CD4-positive, alpha-beta T cell treated with Interleukin-12 subunit alpha and Interleukin-12 subunit beta, for 1 hour (primary cell): ENCODE measurements at regions not wholly inside any gene's neighbourhood (a gene's known extent, or its start where the extent isn't known, plus 50 kb on each side); places are given as distances from the start of the nearest gene placed in this dataset.
"Not testable (repeated sequence)": the region's sequence is repeated elsewhere in the genome, so short reads cannot be mapped to it uniquely, and the experiment has no call there.

ENCODE experiments used
- DNase-seq: peaks from one replicate; pipeline ENCODE4 v3.0.0-alpha.2; 2020

DNA sequence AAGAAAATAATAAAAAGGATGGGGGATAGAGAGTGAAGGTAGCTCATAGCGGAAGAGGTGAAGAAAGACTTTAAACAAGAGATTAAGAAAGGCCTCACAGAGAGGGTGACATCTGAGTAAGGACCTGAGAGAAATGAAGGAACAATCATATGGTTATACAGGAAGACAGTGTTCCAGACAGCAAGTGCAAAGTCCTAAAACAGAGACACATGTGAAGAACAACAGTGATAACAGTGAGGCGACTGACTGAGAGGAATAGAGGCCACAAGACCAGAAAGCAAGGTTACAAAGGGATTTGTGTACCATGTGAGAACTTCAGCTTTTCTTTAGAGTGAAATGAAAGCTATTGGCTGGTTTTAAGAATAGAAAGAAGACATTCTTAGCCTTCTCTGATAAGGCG is 141.6 kb upstream of the PALMD start:
- no peak for DNase-seq

- no peak for DNase-seq
Observed at GRCh38 chr1:99506631-99507030, 139.3 kb upstream of the PALMD start.

DNA sequence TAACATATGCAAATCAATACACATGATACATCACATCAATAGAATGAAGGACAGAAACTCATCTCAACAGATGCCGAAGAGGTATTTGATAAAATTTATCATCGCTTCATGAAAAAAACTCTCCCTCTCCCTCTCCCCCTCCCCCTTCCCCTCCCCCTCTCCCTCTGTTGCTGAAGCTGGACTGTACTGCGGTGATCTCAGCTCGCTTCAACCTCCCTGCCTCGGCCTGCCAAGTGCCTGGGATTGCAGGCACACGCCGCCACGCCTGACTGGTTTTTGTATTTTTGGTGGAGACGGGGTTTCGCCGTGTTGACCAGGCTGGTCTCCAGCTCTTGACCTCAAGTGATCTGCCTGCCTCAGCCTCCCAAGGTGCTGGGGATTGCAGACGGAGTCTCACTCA is 138.5 kb upstream of the PALMD start:
- not testable (repeated sequence) for DNase-seq

DNA sequence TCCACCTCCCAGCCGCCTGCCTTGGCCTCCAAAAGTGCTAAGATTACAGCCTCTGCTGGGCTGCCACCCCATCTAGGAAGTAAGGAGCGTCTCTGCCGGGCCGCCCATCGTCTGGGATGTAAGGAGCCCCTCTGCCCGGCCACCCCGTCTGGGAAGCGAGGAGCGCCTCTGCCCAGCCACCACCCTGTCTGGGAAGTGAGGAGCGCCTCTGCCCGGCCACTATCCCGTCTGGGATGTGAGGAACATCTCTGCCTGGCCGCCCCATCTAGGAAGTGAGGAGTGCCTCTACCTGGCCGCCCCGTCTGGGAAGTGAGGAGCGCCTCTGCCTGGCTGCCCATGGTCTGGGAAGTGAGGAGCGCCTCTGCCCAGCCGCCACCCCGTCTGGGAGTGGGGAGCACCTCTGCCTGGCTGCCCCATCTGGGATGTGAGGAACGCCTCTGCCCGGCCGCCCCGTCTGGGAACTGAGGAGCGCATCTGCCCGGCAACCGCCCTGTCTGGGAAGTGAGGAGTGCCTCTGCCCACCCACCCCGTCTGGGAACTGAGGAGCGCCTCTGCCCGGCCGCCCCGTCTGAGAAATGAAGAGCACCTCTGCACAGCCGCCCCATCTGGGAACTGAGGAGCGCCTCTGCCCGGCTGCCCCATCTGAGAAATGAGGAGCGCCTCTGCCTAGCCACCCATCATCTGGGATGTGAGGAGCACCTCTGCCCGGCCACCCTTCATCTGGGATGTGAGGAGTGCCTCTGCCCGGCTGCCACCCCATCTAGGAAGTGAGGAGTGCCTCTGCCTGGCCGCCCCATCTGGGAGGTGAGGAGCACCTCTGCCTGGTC is 137.8 kb upstream of the PALMD start:
- DNase-seq: no peak

GRCh38 chr1:99508733-99509445 is 137.0 kb upstream of the PALMD start:
- not testable (repeated sequence) for DNase-seq

DNA sequence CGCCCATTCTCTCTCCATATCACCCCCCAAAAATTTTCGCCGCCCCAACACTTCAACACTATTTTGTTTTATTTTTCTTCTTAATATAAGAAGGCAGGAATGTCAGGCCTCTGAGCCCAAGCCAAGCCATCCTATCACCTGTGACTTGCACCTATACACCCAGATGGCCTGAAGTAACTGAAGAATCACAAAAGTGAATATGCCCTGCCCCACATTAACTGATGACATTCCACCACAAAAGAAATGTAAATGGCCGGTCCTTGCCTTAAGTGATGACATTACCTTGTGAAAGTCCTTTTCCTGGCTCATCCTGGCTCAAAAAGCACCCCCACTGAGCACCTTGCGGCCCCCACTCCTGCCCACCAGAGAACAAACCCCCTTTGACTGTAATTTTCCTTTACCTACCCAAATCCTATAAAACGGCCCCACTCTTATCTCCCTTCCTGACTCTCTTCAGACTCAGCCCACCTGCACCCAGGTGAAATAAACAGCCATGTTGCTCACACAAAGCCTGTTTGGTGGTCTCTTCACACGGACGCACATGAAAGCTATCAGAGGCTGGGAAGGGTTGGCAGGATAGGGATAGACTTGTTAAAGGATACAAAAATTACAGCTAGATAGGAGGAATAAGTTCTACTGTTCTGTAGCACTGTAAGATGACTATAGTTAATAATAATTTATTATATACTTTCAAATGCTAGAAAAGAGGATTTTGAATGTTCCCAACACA is 130.9 kb upstream of the PALMD start:
- DNase-seq: not testable (repeated sequence)

GRCh38 chr1:99516141-99516540 is 129.8 kb upstream of the PALMD start:
- DNase-seq: no peak

DNA sequence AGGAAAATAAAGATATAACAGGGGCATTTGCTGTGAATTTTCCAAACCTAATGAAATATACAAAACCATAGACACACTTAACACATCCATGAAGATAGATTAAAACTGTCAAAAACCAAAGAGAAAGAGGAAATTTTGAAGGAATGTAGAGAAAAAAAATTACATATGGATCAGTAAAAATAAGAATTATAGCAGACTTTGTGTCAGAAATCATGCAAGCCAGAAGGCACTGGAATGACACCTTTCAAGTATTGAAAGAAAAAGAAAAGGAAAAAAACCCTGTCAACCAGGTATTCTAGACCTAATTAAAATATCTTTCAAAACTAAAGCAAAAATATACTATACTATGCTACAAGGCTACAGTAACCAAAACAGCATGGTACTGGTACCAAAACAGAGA is 125.8 kb upstream of the PALMD start:
- no peak for DNase-seq

DNA sequence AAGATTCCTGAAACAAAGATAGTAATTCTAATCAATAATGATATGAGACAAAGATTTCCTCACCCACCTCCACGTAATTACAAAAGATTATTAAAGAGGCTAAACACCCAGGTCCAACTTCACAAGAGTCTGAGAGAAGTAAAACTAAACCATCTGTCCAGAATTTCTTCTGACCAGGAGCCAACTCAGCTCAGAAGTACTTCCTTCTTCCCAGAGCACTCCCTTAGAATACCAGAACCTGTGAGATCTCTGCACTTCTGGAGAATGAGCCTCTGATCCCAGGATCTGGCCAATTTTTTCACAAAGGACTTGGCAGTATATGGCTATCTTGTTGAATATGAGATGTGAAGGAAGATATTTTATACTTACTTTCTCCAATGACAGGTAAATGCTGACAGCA is 120.6 kb upstream of the PALMD start:
- no peak for DNase-seq

DNA sequence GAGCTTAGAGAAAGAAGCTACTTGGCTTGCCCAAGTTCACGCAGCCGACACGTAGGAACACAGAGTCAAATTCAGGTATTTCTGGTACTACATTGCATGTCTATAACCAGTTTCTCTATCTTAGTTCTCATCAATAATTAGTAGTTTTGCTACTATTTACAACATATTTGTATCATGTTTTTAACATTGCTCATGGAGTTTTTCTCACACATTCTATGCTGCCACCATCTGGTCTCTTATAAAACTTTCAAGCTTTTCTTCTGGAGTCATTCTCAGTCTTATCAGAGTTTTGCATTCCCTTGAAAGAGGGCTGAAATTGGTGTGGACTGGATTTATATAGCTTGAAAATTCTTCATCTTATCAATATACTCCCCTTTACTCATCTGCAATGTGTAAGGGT is 118.8 kb upstream of the PALMD start:
- DNase-seq: no peak

DNA sequence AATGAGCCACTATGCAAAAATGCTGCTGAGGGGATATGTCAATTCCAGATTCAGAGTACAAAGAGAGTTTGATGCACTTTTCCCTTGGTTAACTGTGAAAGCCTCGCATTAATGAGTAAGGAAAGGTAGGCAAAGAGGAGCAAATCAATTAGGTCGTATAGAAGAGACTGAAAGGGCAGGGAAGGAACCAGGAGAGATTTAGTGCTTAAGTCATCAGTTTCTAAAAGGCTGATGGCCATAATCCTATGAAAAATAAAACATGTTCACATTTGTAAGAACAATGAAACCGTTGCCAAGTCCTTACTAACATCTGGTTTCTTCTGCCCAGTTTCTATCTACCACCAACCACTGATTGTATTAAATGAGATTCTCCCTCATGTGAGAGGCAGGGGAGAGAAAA is 118.4 kb upstream of the PALMD start:
- no peak for DNase-seq

DNA sequence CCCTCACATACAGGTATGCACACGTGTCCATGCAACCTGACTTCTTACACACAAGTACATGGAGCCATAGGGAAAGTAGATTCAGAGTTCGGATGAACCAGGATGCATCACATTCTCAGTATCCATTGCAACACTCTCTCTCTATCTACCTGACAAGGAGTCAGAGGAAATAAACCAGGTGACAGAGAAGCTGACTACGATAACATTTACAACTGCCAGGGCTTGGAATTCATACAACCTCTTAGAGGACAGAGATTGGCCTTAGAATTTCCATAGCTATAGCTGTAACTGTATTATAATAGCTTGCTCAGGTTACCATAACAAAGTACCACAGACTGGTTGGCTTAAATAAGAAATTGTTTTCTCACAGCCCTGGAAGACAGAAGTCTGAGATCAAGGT is 116.9 kb upstream of the PALMD start:
- no peak for DNase-seq

DNA sequence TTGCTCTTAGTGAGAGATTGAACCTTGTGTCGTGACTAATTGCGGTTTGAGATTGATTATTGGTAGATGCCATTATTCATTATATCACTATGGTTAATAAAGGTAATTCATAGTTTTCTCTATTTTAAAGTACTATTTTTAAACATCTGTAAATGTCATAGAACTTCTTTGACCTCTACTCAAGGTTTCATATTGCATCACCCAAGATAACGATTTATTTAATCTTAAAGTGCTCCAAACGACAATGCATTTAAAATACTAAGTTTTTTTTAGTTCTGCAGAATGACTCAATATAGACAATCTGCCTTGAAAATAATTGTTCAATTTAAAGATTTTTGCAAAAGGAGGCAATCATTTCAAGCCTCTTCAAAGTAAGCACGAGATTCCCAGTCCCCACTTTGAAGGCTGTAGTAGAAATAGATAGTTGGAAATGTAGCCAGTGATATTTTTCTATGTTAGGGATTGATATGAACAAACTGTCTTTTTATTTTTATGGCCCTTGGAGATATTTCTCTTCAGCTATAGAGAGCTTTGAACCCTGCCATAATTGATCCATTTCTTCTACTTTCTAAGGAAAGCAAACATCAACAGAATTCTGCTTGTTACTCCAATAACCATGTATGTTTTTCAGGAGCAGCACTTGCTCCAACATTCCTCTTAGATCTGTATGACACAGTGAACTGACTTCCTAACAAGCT is 114.2 kb upstream of the PALMD start:
- DNase-seq: no peak

GRCh38 chr1:99532276-99532580 is 113.7 kb upstream of the PALMD start:
- no peak for DNase-seq

GRCh38 chr1:99533909-99534637 is 111.8 kb upstream of the PALMD start:
- DNase-seq: no peak

DNA sequence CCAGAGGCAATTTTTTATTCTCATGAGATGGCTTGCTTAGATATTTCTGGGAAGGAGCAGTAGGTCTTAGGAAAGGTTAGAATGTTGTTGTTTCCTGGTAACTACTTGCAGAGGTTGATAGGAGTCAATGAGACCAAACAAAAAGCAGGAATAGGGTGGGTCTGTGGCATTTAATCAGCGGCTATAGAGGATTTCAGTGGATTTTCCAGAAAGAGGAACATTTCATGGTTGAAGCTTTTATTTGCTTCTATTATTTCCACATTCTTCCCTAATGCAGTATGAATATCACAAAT is 111.3 kb upstream of the PALMD start:
- no peak for DNase-seq

- DNase-seq: no peak
Observed at GRCh38 chr1:99535470-99536164, 110.3 kb upstream of the PALMD start.

GRCh38 chr1:99537886-99538617 is 107.9 kb upstream of the PALMD start:
- DNase-seq: no peak

DNA sequence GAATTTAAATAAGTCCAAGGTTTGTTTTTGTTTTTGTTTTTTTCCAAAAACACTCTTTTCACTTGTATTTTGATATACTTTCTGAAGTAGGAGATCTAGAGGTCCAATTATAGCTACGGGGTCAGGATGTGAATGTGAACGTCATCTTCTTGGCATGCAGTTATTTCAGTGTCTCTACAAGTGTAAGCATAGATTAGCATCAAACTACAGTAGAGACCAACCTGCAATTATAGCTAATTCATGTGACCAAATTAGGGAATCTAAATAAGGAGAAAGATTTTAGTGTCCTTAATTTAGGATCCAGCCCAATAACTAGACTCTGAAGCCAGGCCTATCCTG is 107.3 kb upstream of the PALMD start:
- no peak for DNase-seq

GRCh38 chr1:99539131-99539530 is 106.8 kb upstream of the PALMD start:
- DNase-seq: no peak

- DNase-seq: no peak
Observed at GRCh38 chr1:99540744-99541143, 105.2 kb upstream of the PALMD start.

DNA sequence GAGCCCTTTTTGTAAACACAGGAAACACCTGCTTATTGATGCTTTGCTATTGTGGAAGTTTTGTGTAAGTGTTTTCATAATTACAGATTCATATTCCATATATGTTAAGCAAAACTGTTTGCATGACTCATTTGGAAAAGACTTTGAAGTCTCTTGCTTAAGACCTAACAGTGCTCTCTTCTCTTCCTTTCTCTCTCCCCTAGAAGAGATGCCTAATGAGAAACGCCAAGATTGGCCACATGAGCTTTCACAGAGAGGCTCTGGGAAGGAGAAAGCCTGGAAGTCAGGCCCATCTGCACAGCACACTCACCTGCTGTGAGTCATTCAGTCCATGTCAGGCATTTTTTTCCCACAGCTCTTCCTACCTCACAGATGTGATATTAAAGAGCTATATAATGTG is 101.6 kb upstream of the PALMD start:
- DNase-seq: no peak
